ENCODE measurements at regions not wholly inside any gene's neighbourhood (a gene's known extent, or its start where the extent isn't known, plus 50 kb on each side); places are given as distances from the start of the nearest gene placed in this dataset.
A peak's percentile ranks its signal among the peaks of the same experiment; 100 is the strongest.
"Not testable (repeated sequence)": the region's sequence is repeated elsewhere in the genome, so short reads cannot be mapped to it uniquely, and the experiment has no call there.

- DNase-seq (ENCODE audit: low read depth): no peak
These were observed 257.4 kb upstream of the USP25 start for GRCh38 chr21:15472108-15473040.

- not testable (repeated sequence) for DNase-seq (ENCODE audit: low read depth)
These were observed 252.0 kb upstream of the USP25 start for GRCh38 chr21:15477773-15478172.

- DNase-seq (ENCODE audit: low read depth): no peak
These were observed 249.6 kb upstream of the USP25 start for GRCh38 chr21:15480160-15480559.

DNA sequence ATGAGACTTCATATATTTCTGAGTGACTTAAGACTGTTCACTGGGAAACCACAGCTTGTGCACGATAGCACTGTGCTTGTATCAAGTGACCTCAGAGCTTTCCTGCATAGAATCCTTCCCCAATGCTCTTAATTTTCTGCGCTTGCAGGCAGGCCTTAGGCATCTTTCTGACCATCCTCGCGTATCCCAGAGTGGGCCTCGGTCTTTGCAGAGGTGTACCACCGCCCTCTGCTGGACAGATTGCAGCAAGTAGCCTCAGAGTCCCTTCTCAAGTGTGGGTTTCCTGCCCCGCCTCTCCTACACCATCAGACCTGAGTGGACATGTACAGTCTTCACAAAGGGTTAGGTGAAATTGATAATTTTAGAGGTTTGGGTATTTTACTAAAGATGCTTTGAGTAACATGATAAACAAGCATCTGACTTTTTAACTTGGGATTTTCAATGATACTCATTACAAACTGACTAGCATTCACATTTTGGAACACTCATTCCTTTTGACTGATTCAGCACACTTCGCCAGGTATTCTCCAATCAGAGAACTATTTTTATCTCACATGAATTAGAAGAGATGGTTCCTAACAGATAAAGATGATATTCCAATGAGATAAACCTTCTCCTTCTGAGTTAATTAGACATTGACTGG, 246.5 kb upstream of the USP25 start:
- DNase-seq (ENCODE audit: low read depth): peak; percentile 49

DNA sequence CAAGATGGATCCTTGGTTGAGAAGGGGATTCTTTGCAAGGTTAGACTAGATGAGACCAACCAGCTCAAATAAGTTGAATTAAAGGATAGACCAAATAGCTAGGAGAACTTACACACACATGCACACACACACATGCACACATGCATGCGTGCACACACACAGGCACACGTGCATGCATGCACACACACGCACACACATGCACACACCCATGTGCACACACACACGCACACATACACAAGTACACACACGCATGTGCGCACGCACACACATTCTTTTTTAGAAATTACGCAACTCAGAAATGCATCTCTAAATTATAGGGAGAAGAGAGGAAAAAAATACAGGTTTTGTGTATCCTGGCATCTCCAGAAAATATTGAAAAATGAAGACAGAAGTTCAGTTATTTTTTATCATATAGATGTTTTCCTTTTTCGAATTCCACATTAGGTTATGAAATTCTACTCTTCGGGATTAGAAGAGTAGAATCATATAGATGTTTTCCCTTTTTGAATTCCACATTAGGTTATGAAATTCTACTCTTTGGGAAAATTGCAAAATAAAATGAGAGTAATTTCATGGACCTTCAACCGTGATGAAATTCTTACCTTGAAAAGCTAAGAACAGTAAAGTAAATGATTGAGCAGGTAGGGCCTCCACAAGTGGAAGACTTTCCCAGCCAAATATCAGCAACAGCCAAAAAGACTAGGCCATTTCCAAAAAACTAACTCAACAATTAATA, 243.2 kb upstream of the USP25 start:
- no peak for DNase-seq (ENCODE audit: low read depth)

DNA sequence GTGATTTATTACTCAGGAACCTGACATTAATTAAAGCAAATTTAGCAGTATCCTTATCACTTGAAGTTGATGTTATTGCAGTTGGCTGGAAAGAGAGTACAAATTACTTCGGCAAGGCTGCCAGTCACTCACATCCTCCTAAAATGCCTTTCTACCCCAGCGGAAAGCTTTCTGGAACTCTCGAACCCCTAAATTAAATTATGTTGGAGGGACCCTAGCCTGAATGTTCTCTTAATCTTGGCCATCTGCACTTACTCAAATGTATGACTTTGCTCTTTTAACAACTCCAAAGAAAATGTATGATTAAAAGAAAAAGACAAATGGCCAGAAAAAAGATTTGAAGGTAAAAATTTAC, 242.6 kb upstream of the USP25 start:
- no peak for DNase-seq (ENCODE audit: low read depth)

GRCh38 chr21:15491100-15491499, 238.7 kb upstream of the USP25 start:
- no peak for DNase-seq (ENCODE audit: low read depth)

DNA sequence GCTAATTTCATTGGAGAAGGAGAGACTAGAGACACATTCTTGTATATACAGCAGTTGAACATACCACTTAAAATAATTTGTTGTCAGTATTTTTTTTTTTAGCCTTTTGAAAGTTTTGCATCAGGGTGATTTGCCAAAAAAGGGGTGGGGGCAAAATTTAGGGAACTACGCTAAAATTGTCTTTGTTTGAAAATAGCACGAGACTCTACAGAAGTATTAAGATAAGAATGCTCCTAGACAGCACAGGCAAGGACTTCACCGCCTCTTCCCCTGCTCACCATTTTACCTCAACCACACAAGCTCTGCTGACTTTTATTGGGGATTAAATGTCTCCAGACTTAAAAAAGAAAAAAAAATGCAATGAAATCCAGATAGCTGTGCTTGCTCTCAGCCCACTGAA, 236.1 kb upstream of the USP25 start:
- DNase-seq (ENCODE audit: low read depth): no peak

GRCh38 chr21:15494481-15494880, 235.3 kb upstream of the USP25 start:
- DNase-seq (ENCODE audit: low read depth): no peak

DNA sequence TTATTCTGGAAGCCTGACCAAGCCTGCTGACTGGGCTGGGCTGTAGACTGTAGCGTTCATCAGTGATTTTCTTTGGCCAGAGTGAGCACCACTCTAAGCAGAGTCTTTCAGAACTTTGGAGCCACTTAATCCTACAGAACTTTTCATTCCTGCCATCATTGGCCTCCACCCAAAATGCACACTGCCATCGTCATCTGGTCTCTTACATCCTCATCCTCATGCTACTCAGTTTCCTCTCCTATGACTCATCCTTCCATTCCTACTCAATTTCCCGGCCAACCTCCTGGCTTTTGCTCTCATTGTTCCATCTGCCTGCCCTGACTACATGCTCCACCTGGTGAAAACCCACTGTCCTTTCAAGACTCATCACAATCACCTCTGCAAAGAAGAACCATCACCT, 233.8 kb upstream of the USP25 start:
- DNase-seq (ENCODE audit: low read depth): no peak

DNA sequence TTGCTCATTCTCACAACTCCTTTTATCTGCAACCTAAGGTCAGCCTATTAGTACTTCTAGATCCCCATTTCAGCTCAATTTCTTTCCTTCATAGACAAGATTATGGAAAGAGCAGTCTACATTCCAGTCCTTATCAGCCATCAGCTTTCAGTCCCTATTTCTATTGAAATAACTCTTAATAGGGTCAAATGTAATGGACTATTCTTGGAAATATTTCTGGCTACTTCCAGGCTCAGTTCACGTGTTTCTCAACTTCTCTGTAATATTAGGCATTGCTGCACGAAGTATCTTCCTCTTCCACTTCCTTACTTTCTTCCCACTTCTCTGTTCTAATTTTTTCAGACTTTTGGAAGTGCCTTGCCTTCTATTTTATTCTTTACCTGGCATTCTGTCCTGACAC, 232.9 kb upstream of the USP25 start:
- no peak for DNase-seq (ENCODE audit: low read depth)

GRCh38 chr21:15498455-15498854, 231.3 kb upstream of the USP25 start:
- no peak for DNase-seq (ENCODE audit: low read depth)

DNA sequence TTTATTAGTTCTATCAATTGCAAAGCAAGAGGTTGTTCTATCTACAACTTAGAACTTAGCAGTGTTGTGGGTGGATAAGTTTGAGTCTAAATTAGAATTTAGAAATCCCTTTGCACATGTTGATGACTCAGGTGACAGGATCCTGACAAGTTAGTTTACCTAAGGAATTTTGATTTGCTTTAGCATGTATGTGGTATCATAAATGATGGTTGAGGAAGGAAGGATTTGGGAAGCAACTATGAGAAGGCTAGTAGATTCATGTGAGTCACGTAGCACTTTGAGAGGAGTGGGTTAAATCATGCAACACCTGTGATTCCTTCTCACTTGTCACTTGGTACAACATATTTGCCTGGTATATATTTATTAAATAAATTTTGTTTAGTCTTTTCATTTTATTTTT, 223.7 kb upstream of the USP25 start:
- no peak for DNase-seq (ENCODE audit: low read depth)

DNA sequence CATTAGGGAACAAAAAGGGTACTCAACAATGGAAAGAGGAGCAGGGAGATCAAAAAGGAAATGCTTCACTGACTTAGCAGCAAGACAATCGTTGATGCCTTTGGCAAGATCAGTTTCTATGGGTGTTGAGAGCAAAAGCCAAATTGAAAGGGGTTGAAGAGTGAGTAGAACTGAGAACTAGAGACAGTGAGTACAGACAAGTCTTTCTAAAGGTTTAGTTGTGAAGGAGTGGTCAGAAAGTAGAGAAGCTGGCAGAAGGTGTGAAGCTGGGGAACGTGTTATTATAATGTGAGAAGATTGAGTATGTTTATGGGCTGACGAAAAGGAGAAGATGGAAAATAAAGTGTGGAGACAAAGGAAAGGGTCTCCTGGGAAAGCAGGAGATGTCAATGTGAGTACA, 221.2 kb upstream of the USP25 start:
- no peak for DNase-seq (ENCODE audit: low read depth)

GRCh38 chr21:15514073-15514946, 215.5 kb upstream of the USP25 start:
- DNase-seq (ENCODE audit: low read depth): no peak

DNA sequence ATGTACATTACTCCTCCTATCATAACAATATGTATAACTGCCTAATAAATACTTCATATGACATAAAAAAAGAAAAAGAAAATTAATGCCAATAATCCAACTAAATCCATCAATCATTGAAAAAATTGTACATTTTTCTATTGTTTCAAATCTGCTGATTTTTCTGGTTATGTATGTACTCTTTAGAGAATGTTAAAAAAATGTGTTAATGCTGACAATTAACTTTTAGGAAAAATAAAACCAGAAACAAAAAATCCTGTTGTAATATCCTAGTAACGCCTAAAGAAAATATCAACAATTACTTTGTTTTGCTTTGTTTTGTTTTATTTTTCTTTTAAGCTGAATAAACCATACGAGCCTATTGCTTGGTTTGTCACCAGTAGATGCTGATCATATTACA, 213.9 kb upstream of the USP25 start:
- no peak for DNase-seq (ENCODE audit: low read depth)

DNA sequence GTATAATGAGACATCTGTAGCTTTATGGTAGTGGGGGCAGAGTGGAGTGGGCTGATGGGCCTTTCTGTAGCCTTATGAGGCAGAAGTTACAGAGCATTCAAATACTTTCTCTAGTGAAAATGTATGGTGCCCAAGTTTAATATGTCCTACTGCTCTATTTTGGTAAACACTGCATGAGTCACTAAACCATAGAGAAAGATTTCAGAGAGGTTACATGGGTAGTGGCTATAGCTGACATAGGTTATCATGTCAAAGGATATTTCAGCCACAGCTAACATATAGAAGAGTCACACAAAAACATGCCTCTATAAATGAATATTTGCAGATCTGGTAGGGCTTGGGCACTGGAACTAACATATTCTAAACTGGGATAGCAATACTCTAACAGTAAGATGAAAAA, 212.4 kb upstream of the USP25 start:
- no peak for DNase-seq (ENCODE audit: low read depth)

- no peak for DNase-seq (ENCODE audit: low read depth)
These were observed 208.8 kb upstream of the USP25 start for GRCh38 chr21:15520811-15521643.

DNA sequence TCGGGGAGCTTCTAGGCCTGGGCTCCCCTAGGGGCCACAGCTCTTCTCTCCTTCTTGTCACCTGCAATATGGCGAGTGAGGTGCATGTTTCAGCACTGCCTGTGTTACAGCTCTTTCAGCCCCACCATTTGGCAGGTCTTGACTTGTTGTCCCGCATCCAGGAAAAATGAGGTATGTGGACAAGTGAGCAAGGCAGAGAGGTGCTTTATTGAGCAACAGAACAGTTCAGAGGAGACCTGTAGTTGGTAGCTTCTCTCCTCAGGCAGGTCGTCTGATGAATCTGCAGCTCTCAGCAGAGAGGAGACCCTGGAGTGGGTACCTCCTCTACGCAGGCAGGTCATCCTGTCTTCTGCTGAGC, 208.2 kb upstream of the USP25 start:
- DNase-seq (ENCODE audit: low read depth): no peak

DNA sequence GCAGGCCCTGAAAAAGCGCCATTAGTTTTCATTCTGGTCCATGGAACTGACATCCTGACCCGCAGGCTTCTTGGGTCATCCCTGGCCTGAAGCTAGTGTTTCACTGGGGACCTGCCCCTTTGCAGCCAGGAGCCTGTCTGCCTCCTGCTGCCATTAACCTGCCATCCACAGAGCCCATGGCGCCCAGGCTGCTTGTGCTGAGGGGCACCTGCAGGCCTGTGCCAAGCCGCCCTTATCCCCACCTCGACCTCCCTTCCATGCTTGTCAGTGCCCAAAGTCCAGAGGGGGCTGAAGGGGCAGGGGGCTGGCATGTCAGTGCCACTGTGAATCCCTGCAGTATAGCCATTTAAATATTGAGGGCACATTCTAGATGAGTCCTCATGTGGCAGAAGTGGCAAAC, 207.6 kb upstream of the USP25 start:
- DNase-seq (ENCODE audit: low read depth): no peak

DNA sequence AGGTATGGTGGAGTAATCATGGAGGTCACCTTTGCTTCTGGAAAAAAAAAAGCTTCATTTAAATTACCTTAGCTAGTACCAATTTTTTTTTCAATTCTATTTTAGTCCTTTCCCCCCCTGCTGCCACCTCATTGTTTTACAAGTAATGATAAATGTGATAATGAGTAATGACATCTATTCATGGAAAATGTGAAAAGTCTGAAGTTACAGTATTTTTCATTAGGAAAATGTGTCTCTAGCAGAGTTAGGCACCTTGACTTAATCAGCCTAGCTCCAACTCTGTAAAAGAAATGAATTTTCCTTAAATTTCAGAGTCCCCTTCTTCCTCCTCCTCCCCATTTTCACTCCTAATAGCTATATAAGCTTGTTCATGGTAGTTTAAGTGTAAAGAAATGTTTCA, 204.9 kb upstream of the USP25 start:
- DNase-seq (ENCODE audit: low read depth): no peak
